ENCODE measurements at regions not wholly inside any gene's neighbourhood (a gene's known extent, or its start where the extent isn't known, plus 50 kb on each side); places are given as distances from the start of the nearest gene placed in this dataset.

GRCh38 chr2:138949517-138949916, 169.3 kb upstream of the NXPH2 start:
- no peak for DNase-seq (ENCODE audit: low read depth, low spot score)

GRCh38 chr2:138948070-138948539, 167.9 kb upstream of the NXPH2 start:
- TF ChIP-seq EZH2 (IDR thresholded peaks at IDR 0.05) (no peak), POLR2AphosphoS5 (IDR thresholded peaks at IDR 0.05; ENCODE audit: borderline replicate concordance, low read depth, low read length) (peak; percentile 44; the same call in 1 of the 2 replicates)
- Histone ChIP-seq H3K27ac (no peak overlapping the region), H3K4me3 (no peak overlapping the region), H3K36me3 (ENCODE audit: insufficient read depth, low read length) (no peaks in the 10 kb centered on the region), H3K9me3 (ENCODE audit: low read depth, low read length) (no peaks in the 10 kb centered on the region), H3K9ac (ENCODE audit: insufficient read length) (no peak overlapping the region)
- peak; percentile 70 for DNase-seq (ENCODE audit: low read depth, low spot score)

More at GRCh38 chr2:138949517-138949916, 169.3 kb upstream of the NXPH2 start:
- Histone ChIP-seq H3K27ac (no peak overlapping the region), H3K36me3 (ENCODE audit: insufficient read depth, low read length) (no peaks in the 10 kb centered on the region), H3K4me3 (no peak overlapping the region), H3K9me3 (ENCODE audit: low read depth, low read length) (no peaks in the 10 kb centered on the region), H3K9ac (ENCODE audit: insufficient read length) (no peak overlapping the region)
- TF ChIP-seq EZH2 (IDR thresholded peaks at IDR 0.05) (no peak), POLR2AphosphoS5 (IDR thresholded peaks at IDR 0.05; ENCODE audit: borderline replicate concordance, low read depth, low read length) (no peak), FOXP2 (optimal IDR thresholded peaks at IDR 0.05; ENCODE audit: control extremely low read depth, extremely low read length, insufficient read depth) (no peak)

- H3K9ac ChIP-seq (ENCODE audit: insufficient read length): no peak overlapping the region
- no peak for DNase-seq (ENCODE audit: low read depth, low spot score)
- H3K4me3 ChIP-seq: no peak overlapping the region
- no peak overlapping the region for H3K27ac ChIP-seq
- no peak for TF ChIP-seq POLR2AphosphoS5 (IDR thresholded peaks at IDR 0.05; ENCODE audit: borderline replicate concordance, low read depth, low read length)
- TF ChIP-seq FOXP2 (optimal IDR thresholded peaks at IDR 0.05; ENCODE audit: control extremely low read depth, extremely low read length, insufficient read depth): no peak
- H3K36me3 ChIP-seq (ENCODE audit: insufficient read depth, low read length): no peaks in the 10 kb centered on the region
- no peaks in the 10 kb centered on the region for H3K9me3 ChIP-seq (ENCODE audit: low read depth, low read length)
Observed at GRCh38 chr2:138943470-138943869, 163.3 kb upstream of the NXPH2 start.

- Histone ChIP-seq H3K27ac (no peak overlapping the region), H3K9ac (ENCODE audit: insufficient read length) (no peak overlapping the region), H3K4me3 (no peak overlapping the region), H3K36me3 (ENCODE audit: insufficient read depth, low read length) (no peaks in the 10 kb centered on the region), H3K9me3 (ENCODE audit: low read depth, low read length) (no peaks in the 10 kb centered on the region)
- no peak for DNase-seq (ENCODE audit: low read depth, low spot score)
- TF ChIP-seq EZH2 (IDR thresholded peaks at IDR 0.05): no peak
- TF ChIP-seq FOXP2 (optimal IDR thresholded peaks at IDR 0.05; ENCODE audit: control extremely low read depth, extremely low read length, insufficient read depth): no peak
- TF ChIP-seq POLR2AphosphoS5 (IDR thresholded peaks at IDR 0.05; ENCODE audit: borderline replicate concordance, low read depth, low read length): no peak
Observed at GRCh38 chr2:138942466-138942865, 162.3 kb upstream of the NXPH2 start.

- Histone ChIP-seq H3K4me3 (no peak overlapping the region), H3K36me3 (ENCODE audit: insufficient read depth, low read length) (no peaks in the 10 kb centered on the region), H3K9ac (ENCODE audit: insufficient read length) (no peak overlapping the region), H3K9me3 (ENCODE audit: low read depth, low read length) (no peaks in the 10 kb centered on the region), H3K27ac (no peak overlapping the region)
- TF ChIP-seq FOXP2 (optimal IDR thresholded peaks at IDR 0.05; ENCODE audit: control extremely low read depth, extremely low read length, insufficient read depth) (no peak), EZH2 (IDR thresholded peaks at IDR 0.05) (no peak), POLR2AphosphoS5 (IDR thresholded peaks at IDR 0.05; ENCODE audit: borderline replicate concordance, low read depth, low read length) (no peak)
- DNase-seq (ENCODE audit: low read depth, low spot score): no peak
Observed at GRCh38 chr2:138931284-138932256, 151.4 kb upstream of the NXPH2 start.

GRCh38 chr2:138930571-138930970, 150.4 kb upstream of the NXPH2 start:
- Histone ChIP-seq H3K4me3 (no peak overlapping the region), H3K9me3 (ENCODE audit: low read depth, low read length) (no peaks in the 10 kb centered on the region), H3K9ac (ENCODE audit: insufficient read length) (no peak overlapping the region), H3K27ac (no peak overlapping the region), H3K36me3 (ENCODE audit: insufficient read depth, low read length) (no peaks in the 10 kb centered on the region)
- no peak for TF ChIP-seq EZH2 (IDR thresholded peaks at IDR 0.05)
- TF ChIP-seq FOXP2 (optimal IDR thresholded peaks at IDR 0.05; ENCODE audit: control extremely low read depth, extremely low read length, insufficient read depth): no peak
- no peak for TF ChIP-seq POLR2AphosphoS5 (IDR thresholded peaks at IDR 0.05; ENCODE audit: borderline replicate concordance, low read depth, low read length)
- DNase-seq (ENCODE audit: low read depth, low spot score): no peak

- H3K9ac ChIP-seq (ENCODE audit: insufficient read length): no peak overlapping the region
- no peaks in the 10 kb centered on the region for H3K9me3 ChIP-seq (ENCODE audit: low read depth, low read length)
- TF ChIP-seq POLR2AphosphoS5 (IDR thresholded peaks at IDR 0.05; ENCODE audit: borderline replicate concordance, low read depth, low read length): no peak
- no peak for TF ChIP-seq EZH2 (IDR thresholded peaks at IDR 0.05)
- no peak for TF ChIP-seq FOXP2 (optimal IDR thresholded peaks at IDR 0.05; ENCODE audit: control extremely low read depth, extremely low read length, insufficient read depth)
- no peaks in the 10 kb centered on the region for H3K36me3 ChIP-seq (ENCODE audit: insufficient read depth, low read length)
- H3K4me3 ChIP-seq: no peak overlapping the region
- DNase-seq (ENCODE audit: low read depth, low spot score): no peak
- no peak overlapping the region for H3K27ac ChIP-seq
Observed at GRCh38 chr2:138928374-138929021, 148.3 kb upstream of the NXPH2 start.

GRCh38 chr2:138922973-138923563, 142.9 kb upstream of the NXPH2 start:
- Histone ChIP-seq H3K4me3 (no peak overlapping the region), H3K9ac (ENCODE audit: insufficient read length) (no peak overlapping the region), H3K27ac (no peak overlapping the region), H3K9me3 (ENCODE audit: low read depth, low read length) (no peaks in the 10 kb centered on the region), H3K36me3 (ENCODE audit: insufficient read depth, low read length) (no peaks in the 10 kb centered on the region)
- DNase-seq (ENCODE audit: low read depth, low spot score): peak; percentile 50
- TF ChIP-seq POLR2AphosphoS5 (IDR thresholded peaks at IDR 0.05; ENCODE audit: borderline replicate concordance, low read depth, low read length) (no peak), EZH2 (IDR thresholded peaks at IDR 0.05) (no peak)
